Fibroblast of skin of right biceps (primary cell): ENCODE measurements at regions not wholly inside any gene's neighbourhood (a gene's known extent, or its start where the extent isn't known, plus 50 kb on each side); places are given as distances from the start of the nearest gene placed in this dataset.

ENCODE experiments used
- DNase-seq: peaks from one replicate; pipeline ENCODE4 v3.0.0-alpha.2; 2013

DNA sequence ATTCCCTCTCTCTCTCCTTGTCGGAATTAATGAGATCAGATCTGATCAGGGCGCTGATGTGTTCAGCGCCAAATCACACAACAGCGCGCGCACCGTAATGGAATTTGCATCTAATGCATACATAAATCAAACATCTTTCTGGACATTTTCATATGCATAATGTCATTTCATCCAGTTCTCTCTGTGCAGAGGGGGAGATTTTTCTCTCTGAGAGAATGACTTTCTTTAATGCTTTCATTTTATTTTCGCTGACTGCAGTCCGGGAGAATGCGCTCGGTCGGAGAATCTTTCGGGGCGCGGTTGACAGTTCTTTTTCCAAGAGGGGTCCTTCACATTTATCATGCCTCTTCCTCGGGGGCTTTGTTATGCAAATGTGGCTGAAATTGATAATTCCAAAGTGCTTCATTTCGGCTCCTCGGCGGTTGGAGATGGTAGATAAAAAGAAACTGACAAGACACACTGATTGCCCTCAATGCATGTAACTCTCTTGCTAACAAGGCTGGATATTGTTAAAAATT, 615.9 kb downstream of the VRK1 start:
- peak; percentile 5 for DNase-seq

DNA sequence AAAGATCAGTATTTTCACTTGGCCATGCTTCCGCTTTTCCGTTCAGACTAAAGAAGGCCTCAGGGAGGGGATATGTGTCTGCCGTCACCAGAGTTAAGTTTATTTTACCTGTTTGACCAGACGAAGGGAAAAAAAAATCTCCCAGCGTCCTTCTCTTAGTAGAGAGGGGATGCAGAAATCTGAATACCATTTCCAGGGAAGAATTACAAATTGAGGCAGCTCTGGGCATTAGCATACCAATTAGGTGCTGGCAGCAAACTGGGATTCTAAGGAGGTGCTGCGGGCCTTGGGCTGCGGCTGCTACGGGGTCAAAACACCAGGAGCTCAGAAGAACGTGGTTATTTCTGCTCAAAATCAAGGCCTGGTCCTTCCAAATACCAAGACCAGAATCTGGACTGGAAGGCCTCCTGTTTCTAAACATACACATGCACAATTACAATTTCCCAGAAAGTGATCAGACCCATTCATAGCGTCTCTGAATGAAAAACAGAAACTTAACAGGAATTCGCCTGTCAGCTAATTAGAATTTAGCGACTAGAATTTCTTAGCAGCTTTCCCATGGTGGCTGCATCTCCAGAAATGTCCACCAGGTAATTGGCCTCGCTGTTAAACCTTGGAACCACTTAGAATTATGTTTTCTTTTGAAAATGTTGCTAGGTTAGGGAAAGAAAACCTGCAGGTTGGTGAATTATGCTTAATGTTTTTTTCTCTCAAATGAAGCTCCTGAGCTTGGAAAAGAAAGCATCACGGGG, 617.0 kb downstream of the VRK1 start:
- DNase-seq, result no peak

DNA sequence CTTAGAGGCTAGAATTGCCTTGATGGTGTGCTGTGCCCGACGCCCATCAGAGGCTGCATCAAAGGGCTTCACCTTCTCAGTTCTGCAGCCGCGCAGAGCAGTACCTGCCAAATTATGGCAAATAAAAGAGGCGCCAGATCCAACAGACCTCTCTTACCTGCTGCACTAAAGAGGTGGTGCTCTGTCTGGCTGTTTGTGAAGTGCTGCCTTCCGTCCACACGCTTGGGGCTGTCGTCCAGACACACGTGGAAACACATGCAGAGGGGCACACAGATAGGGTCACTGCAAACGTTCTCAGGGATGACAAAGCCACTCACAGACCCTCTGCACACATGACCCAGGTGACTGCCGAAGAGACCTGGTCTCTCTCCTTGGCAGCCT, 617.5 kb downstream of the VRK1 start:
- DNase-seq, result no peak

DNA sequence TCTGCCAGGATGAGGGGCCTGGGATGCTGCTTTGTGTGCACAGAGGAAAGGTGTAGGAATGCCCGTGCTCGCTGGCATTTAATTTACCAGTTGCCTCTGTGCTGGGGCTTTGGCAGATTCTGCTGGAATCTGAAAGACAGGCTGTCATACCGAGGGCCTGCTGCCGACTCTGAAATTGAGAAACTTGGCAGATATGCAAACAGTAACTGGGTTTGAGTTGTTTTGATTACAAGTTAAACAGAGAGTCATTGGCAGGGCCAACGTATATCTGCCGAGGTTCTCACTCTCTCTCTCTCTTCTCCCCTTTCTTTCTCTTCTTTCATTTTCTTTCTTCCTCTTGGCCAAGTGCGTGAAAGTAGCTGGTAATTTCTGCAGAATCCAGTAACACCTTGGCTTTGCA, 618.7 kb downstream of the VRK1 start:
- DNase-seq, result no peak

DNA sequence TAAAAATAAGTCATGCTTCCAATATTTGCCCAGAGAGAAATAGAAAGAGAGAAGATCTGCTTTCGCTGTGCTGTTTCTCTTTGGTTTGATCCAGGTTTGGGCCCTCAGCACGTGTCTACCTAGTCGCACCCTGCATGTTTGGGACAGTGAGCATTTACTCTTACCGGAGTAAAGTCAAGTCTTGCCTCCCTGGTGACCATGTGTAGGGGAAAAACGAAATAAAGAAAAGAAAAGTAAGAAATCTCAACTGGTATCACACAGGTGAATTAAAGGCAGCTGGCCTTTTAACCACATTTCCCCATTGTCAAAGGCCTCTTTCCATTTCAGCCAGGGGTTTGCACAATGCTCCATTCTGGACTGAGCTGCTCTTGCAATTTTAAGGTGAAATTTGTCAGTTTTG, 619.4 kb downstream of the VRK1 start:
- no peak for DNase-seq

DNA sequence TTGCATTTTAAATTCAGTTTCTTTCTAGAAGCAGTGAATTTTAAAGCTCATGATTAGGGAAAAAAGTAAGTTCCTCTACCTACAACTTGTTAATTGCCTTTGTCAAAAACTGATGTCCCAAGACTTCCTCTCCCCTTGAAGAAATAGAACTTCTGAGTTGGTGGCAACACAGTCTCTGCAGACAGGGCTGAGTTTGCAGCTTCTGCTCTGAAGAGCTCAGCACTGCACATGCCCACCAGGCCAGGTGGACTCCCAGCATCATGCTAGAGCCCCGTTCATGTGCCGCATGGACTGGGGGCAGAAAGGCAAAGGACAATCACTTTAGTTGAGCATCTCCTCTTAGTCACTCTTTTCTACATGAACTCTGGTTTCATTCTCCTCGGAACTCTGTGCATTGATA, 620.1 kb downstream of the VRK1 start:
- DNase-seq, result no peak

DNA sequence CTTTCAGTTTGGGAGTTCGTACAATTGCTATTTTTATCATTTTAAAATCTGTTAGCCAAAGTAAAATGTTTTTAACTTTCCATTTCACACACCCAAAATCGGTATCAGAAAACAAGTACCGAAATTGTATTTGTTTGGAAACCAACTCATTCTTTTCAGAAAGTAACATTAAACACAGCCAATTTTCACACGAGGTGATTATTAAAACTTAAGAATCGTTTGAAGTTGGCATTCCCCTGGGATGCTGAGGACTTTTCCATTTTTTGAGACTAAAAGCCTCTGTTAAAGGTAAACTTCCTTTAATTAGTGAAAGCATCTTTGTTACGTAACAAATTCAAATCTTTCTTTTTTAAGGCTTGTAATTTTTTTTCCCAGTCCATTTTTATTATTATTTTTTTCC, 623.0 kb downstream of the VRK1 start:
- DNase-seq, result no peak

DNA sequence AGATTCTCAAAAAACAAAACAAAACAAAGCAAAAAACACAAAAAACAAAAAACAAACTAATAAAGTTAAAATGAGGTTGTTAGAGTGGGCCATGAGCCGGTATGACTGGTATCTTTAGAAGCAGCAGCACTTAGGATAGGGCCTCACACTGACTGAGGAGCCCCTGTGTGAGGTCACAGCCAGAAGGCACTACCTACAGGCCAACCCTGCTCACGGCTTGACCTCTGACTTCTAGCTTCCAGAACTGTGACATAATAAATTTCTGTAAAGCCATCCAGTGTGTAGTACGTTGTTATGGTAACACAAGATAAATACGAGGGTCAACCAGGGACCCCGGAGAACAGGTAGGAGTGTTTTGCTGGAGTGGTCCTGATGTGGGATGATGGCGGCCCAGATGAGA, 629.6 kb downstream of the VRK1 start:
- DNase-seq, result no peak

DNA sequence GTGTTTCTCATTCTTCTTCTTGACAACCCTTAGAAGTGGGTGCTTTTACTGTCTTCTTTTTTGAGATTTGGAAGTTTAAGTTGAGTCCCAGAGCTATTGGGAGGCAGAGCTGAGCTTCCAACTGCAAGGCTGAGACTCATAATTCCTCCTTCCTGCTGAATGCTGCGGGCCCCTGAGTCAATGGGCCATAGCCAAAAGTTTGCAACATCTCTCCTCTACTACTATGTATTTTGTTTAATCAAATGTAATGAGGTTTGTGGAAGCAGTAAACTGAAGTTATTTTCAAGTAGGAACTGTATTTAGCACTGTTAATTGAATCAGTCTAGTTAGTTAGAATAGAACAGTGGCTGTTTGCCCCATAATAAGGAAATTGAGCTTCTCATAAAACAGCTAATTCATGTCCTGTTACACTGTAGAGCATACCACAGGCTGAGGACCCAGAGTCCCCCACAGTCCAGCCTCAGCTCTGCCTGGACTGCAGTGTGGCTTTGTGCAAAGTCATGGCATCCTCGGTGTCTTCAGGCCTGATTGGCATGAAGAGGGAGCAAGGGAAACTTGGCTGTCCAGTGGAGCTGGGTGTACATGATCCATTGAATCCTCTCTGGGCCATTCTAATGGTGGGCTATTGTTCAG, 631.7 kb downstream of the VRK1 start:
- DNase-seq, result no peak

DNA sequence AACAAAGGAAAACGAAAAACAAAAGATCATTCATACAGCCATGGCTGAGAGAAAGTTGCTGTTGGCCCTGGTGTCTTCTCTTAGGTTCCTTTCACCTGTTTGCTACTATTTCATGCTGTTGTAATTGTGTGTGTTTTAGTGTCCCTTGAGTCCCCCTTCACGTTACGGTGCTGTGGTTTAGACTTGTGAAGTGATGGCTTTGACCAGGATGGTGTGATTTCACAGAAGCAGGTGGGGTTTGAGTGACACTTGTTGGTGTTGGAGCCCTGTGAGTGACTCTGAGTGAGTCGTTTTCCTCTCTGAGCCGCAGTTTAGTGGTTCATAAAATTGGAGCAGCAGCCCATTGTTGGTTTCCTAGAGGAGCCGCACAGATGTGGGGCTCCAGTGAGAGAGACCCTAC, 635.4 kb downstream of the VRK1 start:
- DNase-seq, result no peak

DNA sequence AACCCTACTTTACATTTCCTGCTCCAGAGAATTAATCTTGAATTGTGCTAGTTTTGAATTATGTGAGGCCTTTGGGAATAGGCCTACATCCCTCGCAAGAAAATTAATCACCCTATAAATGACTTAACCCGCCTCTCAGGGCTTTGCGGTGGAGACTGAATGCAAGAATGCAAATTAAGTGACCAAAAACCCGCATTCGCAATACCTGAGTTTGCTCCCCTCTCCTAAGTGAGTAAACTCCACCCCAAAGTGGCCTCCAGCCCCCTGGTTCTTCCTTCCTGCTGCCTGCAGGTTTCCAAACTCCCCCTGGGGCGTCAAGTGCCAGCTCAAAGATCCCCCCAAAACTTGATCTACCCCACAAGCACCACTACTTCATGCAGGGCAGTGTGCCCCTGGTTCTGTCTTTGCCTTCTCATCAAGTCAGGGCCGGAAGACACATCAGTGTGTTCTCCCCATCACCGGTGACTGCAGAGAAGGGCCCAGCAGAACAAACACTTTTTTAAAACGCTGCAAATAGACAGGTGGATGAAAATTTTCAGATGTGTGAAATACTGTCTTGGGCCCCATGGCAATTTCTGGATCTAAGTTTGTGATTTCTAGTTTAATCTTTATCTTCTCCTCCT, 644.7 kb downstream of the VRK1 start:
- no peak for DNase-seq

DNA sequence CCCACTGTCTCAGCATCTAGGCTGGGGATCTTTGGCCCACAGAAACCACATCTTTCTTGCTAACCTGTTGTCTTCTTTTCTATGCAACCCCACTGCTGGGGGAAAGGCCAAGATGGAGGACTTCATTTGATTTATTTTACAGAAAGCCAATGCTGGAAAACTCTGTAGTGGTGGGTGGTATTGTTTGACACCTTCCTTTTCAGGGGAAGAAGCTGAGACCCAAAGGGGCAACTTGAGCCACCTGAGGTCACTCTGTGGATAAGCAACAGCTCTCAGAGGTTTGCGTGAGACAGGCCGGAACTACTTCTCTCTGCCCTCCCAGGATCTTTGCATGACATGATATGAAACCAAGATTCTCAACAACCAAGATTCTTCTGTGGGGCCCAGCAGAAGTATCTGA, 645.2 kb downstream of the VRK1 start:
- no peak for DNase-seq

DNA sequence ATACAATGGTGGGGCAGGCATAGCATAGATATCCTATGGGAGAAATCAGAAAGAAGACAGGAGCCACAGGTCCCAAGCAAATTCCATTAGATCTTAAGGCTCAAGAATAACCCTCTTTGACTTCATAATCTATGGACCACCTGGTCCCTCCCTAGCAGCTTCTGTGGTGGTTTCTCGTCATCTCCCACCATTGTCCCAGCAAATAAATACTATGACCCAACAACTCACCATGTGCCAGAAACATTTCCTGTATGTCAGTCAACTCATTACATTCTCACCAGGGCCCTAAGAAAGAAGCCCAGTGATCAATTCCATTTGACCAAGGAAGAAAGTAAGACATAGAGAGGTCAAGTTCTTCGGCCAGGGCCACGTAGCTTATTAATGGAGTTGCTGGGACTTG, 646.2 kb downstream of the VRK1 start:
- DNase-seq, result no peak

DNA sequence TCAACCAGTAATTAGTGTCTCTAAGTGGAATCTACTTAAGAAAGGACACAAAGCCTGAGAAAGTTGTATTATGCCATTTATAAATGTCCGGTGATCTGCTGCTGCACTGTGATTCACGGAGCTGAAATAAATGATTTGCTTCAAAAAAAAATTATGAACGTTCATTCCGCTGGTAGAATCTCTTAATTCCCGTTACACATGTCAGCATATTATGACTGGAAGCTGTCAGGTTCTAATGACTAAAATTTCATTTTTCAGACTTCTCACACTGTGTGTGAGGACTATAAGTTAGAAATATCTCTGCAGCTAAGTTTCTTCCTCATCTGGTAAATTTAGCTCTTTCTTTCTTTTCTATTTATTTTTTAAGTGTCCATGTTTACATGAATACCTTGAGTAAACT, 647.1 kb downstream of the VRK1 start:
- no peak for DNase-seq

DNA sequence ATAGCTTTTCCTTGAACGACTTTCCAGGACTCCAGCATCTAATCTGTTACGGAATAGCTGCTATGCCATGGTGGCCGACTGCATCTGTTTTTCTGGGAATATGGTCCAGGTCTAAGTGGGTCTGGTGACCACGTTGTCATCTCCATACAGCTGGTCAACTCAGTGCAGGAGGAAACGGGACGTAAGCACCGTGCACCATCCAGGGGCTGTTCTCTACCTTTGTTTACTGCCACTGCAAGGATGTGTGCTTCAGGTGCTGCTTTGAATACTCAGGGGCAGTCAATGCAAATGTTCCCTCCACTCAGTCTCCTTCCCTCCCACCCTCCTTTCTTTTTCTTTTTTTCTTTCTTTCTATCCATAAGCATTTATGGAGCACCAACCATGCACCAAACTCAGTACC, 648.2 kb downstream of the VRK1 start:
- no peak for DNase-seq

DNA sequence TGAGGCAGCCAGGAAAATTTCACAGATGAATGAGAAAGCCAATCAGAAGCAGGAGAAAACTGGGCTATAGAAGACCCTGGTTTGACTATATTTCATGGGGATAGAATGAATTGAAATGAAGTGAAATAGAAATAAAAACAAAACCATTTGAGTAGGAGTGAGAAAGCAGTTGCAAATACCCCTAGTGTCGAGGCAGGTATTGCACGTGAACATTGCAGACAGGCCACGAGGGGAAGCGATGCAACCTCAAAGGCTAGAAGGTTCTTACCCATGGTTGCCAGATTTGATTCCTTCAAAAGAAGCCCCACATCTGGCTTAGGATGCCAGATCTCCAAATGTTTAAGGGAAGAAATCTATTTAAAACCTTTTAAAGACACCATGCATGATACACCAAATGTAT, 648.9 kb downstream of the VRK1 start:
- no peak for DNase-seq

DNA sequence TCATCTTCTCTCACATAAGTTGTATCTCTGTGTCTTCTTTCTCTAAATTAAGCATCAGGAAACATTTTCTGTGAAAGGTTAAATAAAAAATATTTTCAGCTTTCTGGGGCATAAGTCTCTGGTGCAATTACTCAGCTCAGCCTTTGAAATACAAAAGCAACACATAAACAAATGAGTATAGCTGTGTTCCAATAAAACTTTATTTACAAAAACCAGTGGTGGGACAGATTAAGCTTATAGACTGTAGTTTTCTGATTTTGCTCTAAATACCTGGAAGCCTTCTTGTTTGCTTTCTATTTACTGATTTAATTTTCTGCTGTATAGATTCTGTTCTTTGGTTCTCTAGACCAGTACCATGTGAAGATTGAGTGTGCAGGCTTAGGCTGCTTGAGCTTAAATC, 655.1 kb downstream of the VRK1 start:
- DNase-seq, result no peak

DNA sequence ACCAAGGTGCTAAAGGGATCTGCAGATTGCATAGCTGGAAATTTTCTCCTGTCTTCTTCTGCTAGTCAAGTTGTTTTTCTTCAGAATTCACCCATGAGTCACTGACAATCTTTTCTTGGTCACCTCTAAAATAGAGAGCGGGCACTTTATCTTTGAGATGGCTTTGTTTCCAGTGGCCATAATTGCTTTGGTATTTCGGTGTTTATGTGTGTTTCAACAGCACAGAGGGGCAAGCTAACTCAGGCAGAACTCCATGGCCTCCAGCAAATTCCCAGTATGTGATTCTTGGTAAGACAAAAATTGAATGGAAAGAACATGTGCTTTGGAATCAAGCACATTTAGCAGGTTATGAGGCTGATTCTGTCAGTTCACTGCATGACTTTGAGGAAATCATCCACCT, 656.8 kb downstream of the VRK1 start:
- no peak for DNase-seq

DNA sequence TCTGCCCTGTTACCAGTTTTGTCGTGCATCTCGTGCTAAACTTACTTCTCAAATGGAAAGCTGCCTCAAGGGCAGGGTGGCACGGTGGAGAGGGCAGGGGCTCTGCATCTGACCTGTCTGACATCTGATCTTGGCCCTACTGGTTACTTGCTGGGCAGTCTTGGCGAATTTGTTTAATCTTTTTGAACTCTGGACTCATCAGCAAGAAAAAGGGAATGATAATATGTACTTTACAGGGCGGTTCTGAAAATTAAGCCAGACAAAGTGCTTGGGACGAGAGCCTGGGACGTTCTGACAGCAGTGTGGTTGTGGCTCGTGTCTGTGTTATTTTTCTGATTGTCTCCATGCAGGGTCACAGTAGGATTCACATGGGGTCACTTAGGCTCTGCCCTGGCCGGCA, 659.3 kb downstream of the VRK1 start:
- no peak for DNase-seq

DNA sequence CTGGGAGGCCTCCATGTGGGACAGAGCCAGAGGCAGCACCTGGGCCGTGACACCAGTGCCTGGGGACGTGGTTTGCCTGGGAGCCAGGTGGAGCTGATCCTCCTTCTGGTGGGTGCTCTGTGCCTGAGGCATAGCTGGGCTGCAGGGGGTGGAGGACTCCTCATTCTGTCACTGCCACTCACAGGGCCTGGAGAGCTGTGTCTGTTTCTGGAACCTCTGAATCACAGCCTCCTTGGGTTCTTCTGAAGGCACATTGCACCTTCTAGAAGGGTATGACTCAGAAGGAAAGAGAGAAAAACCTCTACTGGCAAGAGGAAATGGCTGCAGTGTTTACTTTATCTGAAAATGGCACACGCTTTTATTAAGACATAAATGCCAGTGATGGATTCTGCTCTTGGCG, 659.8 kb downstream of the VRK1 start:
- DNase-seq, result peak; percentile 70

DNA sequence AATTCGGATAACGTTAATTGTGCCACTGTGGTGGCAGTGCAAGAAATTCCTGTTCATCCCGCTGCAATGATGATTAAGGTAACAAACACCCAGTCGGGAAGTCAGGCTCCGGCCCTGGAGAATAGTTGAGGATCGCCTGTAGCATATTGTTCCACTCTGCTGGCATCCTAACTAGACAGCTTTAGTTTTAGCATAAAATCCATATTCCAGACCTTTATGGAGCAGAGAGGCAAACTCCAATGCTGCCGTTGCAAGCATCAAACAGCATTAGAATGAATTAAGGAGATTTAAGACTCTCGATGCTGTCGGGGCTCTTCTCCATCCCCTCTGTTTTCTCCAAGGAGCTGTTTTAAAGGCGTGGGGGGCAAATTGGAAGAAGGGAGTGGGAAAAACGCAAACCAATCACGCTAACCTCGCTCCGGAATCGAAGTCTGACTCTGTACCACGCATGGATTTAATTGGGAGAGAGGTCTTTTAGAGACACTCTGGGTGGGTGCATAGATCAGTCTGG, 660.4 kb downstream of the VRK1 start:
- DNase-seq, result peak; percentile 38

DNA sequence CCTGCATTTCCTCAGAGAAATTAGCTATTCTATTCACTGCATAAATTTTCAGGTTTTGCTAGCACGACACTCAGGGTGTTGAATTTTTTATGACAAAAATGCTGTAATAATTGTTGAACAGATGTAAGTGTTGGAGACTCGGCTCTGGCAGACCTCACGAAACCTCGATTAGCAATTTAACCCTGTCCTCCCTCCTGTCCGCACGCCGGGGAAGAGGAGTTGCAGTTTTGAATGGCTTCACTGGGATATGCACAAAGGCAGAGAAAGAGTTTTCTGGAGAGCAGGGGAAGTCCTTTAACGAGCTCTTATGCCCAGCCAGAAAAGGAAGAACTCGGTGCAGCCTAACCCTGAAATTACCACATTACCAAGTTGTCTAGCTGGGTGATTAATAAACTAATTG, 661.1 kb downstream of the VRK1 start:
- DNase-seq, result peak; percentile 6

DNA sequence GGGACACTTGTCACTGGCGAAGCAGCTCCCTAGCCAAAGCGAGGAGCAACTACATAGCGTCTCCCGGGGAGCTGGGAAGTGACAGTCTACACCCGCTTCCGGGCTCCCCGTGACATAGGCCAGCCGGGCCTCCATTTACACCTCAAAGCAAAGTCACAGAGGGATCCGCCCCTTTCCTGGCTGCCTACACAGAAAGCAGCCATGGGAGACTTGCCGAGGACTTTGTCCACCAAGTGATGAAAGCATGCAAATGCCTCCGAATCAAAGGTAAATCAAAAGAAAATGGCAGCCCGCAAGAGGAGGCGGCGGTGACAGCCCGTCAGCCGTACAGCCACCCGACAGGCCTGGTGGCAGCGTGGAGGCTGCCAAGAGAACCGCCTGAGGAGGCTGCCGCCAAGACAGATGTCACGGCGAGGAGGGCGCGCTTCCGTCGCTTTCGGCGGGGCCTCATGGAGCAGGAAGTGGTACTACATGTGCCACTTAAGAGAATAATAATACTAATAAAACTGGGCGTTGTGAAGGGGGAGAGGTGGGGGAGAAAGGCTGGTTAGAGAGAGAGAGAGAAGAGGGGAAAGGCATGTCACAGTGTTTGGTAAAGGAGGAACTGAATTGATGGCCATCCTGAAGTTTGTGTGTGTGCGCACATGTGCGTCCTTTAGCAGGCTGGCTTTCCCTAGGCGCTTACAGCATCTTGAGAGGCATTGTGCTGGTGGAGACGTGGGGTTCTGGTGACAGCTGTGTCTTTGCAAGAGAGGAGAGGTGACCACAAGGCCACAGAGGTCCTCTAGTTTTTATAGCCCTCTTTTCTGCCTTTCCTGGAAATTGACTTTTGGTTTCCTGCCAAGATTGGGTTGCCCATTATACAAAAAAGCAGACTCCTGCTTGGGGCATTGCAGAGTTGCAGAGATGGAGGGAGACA, 661.7 kb downstream of the VRK1 start:
- DNase-seq, result peak; percentile 5
